GM12878 (cell line): ENCODE measurements at regions not wholly inside any gene's neighbourhood (a gene's known extent, or its start where the extent isn't known, plus 50 kb on each side); places are given as distances from the start of the nearest gene placed in this dataset.

ENCODE experiments used
- ATF3 ChIP-seq: IDR thresholded peaks from 2 replicates; pipeline ENCODE4 v1.6.1; 2011; ENCODE audit warnings: low read depth, mild to moderate bottlenecking, low read length, moderate library complexity, borderline replicate concordance; ENCODE audit errors: extremely low read depth
- E2F4 ChIP-seq: IDR thresholded peaks from 2 replicates; pipeline ENCODE4 v1.6.1; 2012; ENCODE audit warnings: low read depth, low read length, improper control_type of control experiment
- ETV6 ChIP-seq, 2 experiments: fragments of 450-650 bp in 1 of 2; IDR thresholded peaks in 1 of 2; conservative IDR thresholded peaks in 1 of 2; 2 replicates each; pipeline ENCODE4 v1.6.1; 2014; ENCODE audit warnings: antibody characterized with exemption in 1 of 2, borderline replicate concordance in 1 of 2, low read depth in 1 of 2, mild to moderate bottlenecking in 1 of 2, moderate library complexity in 1 of 2
- MXI1 ChIP-seq: fragments of 150-350 bp; IDR thresholded peaks from 2 replicates; pipeline ENCODE4 v1.6.1; 2011; ENCODE audit warnings: low read depth, mild to moderate bottlenecking, inconsistent platforms, low read length, improper control_type of control experiment
- ZBTB11 ChIP-seq: fragments of 450-650 bp; formaldehyde crosslinking; IDR thresholded peaks from 2 replicates; pipeline ENCODE4 v1.5.0; 2022; ENCODE audit warnings: mild to moderate bottlenecking, missing genetic modification characterization
- ZNF687 ChIP-seq: fragments of 450-650 bp; IDR thresholded peaks from 2 replicates; pipeline ENCODE4 v1.6.1; 2017; ENCODE audit warnings: mild to moderate bottlenecking, moderate library complexity
- TF ChIP-seq, protein P1 (sequence below): fragments of 450-650 bp; IDR thresholded peaks from 2 replicates; pipeline ENCODE4 v1.6.1; 2016; ENCODE audit warnings: mild to moderate bottlenecking, moderate library complexity, borderline replicate concordance
- TF ChIP-seq, protein P2 (sequence below): fragments of 450-650 bp; conservative IDR thresholded peaks from 2 replicates; pipeline ENCODE4 v1.6.1; 2017; ENCODE audit warnings: mild to moderate bottlenecking, moderate library complexity
- TF ChIP-seq, protein P3 (sequence below): fragments of 450-650 bp; IDR thresholded peaks from 2 replicates; pipeline ENCODE4 v1.6.1; 2017; ENCODE audit warnings: low read depth, mild to moderate bottlenecking, moderate library complexity

GRCh38 chr13:30120133-30120822 lies 187.1 kb downstream of the KATNAL1 start (continued):
- TF ChIP-seq, protein P1, sequence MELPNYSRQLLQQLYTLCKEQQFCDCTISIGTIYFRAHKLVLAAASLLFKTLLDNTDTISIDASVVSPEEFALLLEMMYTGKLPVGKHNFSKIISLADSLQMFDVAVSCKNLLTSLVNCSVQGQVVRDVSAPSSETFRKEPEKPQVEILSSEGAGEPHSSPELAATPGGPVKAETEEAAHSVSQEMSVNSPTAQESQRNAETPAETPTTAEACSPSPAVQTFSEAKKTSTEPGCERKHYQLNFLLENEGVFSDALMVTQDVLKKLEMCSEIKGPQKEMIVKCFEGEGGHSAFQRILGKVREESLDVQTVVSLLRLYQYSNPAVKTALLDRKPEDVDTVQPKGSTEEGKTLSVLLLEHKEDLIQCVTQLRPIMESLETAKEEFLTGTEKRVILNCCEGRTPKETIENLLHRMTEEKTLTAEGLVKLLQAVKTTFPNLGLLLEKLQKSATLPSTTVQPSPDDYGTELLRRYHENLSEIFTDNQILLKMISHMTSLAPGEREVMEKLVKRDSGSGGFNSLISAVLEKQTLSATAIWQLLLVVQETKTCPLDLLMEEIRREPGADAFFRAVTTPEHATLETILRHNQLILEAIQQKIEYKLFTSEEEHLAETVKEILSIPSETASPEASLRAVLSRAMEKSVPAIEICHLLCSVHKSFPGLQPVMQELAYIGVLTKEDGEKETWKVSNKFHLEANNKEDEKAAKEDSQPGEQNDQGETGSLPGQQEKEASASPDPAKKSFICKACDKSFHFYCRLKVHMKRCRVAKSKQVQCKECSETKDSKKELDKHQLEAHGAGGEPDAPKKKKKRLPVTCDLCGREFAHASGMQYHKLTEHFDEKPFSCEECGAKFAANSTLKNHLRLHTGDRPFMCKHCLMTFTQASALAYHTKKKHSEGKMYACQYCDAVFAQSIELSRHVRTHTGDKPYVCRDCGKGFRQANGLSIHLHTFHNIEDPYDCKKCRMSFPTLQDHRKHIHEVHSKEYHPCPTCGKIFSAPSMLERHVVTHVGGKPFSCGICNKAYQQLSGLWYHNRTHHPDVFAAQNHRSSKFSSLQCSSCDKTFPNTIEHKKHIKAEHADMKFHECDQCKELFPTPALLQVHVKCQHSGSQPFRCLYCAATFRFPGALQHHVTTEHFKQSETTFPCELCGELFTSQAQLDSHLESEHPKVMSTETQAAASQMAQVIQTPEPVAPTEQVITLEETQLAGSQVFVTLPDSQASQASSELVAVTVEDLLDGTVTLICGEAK = no peak
- TF ChIP-seq, protein P2, sequence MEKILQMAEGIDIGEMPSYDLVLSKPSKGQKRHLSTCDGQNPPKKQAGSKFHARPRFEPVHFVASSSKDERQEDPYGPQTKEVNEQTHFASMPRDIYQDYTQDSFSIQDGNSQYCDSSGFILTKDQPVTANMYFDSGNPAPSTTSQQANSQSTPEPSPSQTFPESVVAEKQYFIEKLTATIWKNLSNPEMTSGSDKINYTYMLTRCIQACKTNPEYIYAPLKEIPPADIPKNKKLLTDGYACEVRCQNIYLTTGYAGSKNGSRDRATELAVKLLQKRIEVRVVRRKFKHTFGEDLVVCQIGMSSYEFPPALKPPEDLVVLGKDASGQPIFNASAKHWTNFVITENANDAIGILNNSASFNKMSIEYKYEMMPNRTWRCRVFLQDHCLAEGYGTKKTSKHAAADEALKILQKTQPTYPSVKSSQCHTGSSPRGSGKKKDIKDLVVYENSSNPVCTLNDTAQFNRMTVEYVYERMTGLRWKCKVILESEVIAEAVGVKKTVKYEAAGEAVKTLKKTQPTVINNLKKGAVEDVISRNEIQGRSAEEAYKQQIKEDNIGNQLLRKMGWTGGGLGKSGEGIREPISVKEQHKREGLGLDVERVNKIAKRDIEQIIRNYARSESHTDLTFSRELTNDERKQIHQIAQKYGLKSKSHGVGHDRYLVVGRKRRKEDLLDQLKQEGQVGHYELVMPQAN = no peak
- TF ChIP-seq ZBTB11 = no peak
- peak; percentile 82 for TF ChIP-seq ZNF687
- TF ChIP-seq E2F4 = no peak
- TF ChIP-seq, protein P3, sequence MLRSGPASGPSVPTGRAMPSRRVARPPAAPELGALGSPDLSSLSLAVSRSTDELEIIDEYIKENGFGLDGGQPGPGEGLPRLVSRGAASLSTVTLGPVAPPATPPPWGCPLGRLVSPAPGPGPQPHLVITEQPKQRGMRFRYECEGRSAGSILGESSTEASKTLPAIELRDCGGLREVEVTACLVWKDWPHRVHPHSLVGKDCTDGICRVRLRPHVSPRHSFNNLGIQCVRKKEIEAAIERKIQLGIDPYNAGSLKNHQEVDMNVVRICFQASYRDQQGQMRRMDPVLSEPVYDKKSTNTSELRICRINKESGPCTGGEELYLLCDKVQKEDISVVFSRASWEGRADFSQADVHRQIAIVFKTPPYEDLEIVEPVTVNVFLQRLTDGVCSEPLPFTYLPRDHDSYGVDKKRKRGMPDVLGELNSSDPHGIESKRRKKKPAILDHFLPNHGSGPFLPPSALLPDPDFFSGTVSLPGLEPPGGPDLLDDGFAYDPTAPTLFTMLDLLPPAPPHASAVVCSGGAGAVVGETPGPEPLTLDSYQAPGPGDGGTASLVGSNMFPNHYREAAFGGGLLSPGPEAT = peak; percentile 66
- no peak for TF ChIP-seq ATF3
- TF ChIP-seq MXI1 = no peak
- TF ChIP-seq ETV6 (conservative IDR thresholded peaks at IDR 0.05 in 1 of 2, IDR thresholded peaks at IDR 0.05 in 1 of 2; ENCODE audit: borderline replicate concordance in 1 of 2, low read depth in 1 of 2) = no peak
